ENCODE measurements at regions not wholly inside any gene's neighbourhood (a gene's known extent, or its start where the extent isn't known, plus 50 kb on each side); places are given as distances from the start of the nearest gene placed in this dataset.
A peak's percentile ranks its signal among the peaks of the same experiment; 100 is the strongest.

DNA sequence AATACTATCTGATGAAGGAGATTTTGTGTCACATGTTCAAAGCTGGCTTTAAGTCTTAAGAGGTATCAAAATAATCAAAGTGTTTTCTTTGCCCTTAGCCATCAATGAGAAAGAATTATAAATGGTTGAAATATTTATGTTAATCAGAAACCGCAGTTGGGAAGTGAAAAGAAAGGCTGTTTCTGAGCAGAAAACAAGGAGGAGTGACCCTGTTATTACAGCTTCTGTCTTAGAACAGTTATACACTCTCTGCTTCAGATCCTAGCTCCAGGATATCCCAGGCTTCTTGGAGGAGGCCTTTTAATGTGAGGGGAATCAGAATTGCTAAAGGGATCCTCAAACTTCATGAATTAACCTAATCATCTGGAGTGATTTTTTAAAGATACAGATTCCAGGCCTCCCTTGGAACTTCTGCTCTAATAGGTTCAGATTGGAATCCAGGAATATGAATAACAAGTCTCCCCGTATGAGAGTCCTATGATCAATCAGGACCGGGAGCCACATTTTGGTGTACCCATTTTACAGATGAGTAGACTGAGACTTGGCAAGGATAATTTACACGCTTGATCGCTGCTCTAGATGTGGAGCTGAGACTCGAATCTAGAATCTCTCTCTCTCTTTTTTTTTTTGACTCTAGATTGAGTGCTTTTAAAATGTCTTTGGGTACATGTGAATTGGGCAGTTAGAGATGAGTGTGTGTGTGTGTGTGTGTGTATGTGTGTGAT, 50.8 kb upstream of the JAG1 start:
- DNase-seq (ENCODE audit: low read depth) = no peak
- TF ChIP-seq, protein P1, sequence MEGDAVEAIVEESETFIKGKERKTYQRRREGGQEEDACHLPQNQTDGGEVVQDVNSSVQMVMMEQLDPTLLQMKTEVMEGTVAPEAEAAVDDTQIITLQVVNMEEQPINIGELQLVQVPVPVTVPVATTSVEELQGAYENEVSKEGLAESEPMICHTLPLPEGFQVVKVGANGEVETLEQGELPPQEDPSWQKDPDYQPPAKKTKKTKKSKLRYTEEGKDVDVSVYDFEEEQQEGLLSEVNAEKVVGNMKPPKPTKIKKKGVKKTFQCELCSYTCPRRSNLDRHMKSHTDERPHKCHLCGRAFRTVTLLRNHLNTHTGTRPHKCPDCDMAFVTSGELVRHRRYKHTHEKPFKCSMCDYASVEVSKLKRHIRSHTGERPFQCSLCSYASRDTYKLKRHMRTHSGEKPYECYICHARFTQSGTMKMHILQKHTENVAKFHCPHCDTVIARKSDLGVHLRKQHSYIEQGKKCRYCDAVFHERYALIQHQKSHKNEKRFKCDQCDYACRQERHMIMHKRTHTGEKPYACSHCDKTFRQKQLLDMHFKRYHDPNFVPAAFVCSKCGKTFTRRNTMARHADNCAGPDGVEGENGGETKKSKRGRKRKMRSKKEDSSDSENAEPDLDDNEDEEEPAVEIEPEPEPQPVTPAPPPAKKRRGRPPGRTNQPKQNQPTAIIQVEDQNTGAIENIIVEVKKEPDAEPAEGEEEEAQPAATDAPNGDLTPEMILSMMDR (IDR thresholded peaks at IDR 0.05; ENCODE audit: insufficient read depth, low read depth, low read length, missing control alignments) = no peak
- H3K4me3 ChIP-seq (ENCODE audit: low read depth, low read length) = no peak overlapping the region

DNA sequence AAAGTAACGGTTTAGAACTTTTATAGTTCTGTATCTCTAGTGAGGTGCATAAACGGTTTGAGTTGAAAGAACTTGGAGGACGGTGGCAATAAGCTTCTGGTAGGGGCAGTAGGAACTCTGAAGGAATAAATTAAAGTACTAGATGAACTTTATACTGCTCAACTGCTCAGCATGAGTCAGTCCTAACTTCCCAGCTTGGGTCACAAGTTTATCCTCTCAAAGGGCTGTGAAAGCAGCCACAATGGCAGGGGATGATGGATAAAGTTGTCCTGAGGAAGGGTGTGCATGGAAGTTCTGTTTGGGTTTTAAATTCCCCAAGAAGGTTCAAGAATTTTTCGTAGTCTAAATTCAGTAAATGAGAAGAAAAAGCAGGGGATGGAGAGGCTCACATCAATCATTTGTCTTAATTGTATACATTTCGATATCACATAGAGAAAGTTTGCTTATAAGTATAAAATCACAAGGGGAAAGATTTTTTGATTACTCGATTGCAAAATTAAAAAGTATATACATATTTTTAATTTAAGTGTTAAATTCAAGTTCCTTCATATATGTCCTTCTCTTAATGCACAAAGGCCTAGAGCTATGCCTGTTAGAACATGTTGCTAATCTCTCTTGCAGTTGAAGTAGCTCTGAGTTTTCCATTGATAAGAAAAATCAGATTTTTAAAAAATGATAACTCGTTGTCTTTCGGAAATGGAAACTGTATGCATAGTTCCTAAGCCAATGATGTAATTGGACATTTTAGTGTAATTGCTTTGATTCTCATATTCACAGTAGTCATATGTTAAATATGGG, 55.3 kb upstream of the JAG1 start:
- H3K4me3 ChIP-seq (ENCODE audit: low read depth, low read length) = no peak overlapping the region
- TF ChIP-seq, protein P1 (IDR thresholded peaks at IDR 0.05; ENCODE audit: insufficient read depth, low read depth, low read length, missing control alignments) = no peak
- DNase-seq (ENCODE audit: low read depth) = no peak

DNA sequence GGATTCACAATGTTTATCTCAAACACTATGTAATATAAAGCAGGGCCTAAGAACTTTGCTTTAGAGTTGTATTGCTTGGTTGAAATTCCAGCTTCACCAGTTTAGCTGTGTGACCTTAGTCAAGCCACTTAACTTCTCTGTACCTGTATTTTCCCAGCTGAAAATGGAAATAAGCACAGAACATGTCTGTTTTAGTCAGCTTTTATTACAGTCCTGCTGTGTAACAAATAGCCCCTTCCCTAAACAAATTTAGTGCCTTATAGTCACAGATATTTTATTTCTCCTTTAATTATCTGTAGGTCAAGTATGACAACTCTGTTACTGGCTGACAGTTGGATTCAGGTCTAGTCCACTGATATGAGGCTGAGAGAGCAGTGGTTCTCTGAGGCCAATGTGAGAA, 56.0 kb upstream of the JAG1 start:
- no peak for DNase-seq (ENCODE audit: low read depth)
- no peak overlapping the region for H3K4me3 ChIP-seq (ENCODE audit: low read depth, low read length)
- TF ChIP-seq, protein P1 (IDR thresholded peaks at IDR 0.05; ENCODE audit: insufficient read depth, low read depth, low read length, missing control alignments) = no peak

DNA sequence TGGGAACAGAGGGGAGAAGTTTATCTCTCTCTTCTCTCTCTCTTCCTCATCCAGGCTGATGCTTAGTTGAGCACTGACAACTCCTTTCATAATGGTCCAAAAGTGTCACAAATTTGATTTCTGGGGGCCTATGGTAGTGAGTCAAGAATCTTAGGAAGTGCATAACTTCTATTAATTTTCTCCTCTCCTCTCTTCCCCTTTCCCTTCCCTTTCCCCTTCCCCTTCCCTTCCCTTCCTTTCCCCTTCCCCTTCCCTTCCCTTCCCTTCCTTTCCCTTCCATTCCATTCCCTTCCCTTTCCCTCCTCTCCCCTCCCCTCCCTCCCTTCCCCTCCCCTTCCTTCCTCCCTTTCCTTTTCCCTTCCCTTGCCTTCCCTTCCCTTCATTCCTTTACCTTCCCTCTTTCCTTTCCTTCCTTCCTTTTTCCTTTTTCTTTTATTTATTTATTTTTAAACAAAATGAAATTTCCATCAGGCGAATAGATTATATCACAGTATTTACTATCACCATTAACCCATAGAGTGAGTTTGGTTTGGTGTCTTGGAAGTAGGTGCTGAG, 56.9 kb upstream of the JAG1 start:
- no peak for DNase-seq (ENCODE audit: low read depth)
- TF ChIP-seq, protein P1 (IDR thresholded peaks at IDR 0.05; ENCODE audit: insufficient read depth, low read depth, low read length, missing control alignments) = no peak
- H3K4me3 ChIP-seq (ENCODE audit: low read depth, low read length) = no peak overlapping the region

DNA sequence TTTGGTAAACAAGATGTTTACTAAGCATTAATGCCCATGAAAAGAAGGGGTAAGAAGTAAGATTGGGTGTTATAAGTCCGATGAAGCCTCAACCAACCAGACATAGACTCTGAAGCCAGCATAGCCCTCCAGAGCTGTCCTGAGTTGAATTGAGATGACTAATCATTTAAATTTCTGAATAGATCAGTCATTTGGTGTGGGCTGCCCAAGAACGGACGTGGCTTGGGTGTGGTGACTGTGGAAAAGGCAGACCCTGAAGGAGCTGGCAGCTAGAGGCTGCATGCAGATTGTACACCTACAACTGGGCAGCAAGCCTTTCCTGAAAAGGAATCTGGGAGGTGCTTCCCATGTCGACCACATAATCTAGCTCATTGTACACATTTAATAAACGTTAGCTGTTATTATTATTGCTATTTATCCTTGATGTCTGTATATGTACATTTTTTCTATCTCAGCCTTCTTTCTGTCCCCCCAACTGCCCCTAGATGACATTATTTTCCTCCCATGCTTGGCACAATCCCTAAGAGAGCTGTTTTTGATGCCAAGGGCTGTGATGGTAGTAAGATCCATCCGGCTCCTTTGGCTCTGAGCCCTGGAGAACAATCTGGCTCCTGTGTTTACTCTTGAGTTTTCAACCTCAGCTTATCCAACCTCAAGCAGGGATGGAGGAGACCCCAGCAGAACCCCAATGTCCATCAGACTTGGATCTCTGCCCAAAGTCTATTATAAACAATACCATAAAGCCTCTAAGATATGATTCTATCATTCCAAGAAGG, 57.6 kb upstream of the JAG1 start:
- H3K4me3 ChIP-seq (ENCODE audit: low read depth, low read length) = no peak overlapping the region
- TF ChIP-seq, protein P1 (IDR thresholded peaks at IDR 0.05; ENCODE audit: insufficient read depth, low read depth, low read length, missing control alignments) = no peak
- no peak for DNase-seq (ENCODE audit: low read depth)

DNA sequence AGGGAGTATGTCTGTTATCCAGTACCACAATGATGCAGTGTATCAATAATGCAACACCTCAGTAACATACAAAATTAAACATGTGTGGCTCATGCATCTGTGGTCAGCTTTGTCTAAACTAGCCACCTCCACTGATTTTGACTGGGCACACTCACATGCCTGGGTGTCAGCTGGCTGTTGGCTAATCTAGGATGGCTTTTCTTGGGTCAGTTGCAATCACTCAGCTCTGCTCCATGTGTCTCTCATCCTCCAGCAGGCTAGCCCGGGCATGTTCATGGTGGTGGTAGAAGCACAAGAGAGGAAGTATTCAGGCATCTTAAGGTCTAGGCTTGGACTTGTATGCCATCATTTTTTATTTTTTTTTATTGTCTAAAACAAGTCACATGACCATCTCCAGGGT, 59.3 kb upstream of the JAG1 start:
- no peak overlapping the region for H3K4me3 ChIP-seq (ENCODE audit: low read depth, low read length)
- DNase-seq (ENCODE audit: low read depth) = peak; percentile 19
- TF ChIP-seq, protein P1 (IDR thresholded peaks at IDR 0.05; ENCODE audit: insufficient read depth, low read depth, low read length, missing control alignments) = no peak
